ENCODE measurements at regions not wholly inside any gene's neighbourhood (a gene's known extent, or its start where the extent isn't known, plus 50 kb on each side); places are given as distances from the start of the nearest gene placed in this dataset.

DNA sequence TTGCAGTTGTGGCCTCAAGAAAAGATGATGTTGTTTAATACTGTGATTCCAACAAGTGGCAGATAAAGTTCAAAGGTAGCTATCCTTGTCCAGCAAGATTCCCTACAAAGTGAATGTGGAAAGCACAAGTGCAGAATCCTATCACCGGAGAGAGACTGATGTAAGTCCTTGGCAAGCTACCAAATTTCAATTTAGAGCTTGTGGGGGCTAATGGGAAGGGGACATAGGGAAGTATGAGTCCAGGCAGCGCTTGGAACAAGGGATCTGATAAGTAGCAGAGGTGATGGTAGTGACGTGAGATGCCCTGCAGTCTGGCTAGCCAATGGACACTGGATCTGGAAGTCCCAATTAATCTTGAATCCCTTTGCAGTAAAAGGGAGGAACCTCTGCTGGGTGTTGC, 165.2 kb upstream of the DTNA start:
- no peaks in the 10 kb centered on the region for H3K9me3 ChIP-seq
- DNase-seq: no peak
- H3K27ac ChIP-seq: no peak overlapping the region
- H3K27me3 ChIP-seq: no peaks in the 10 kb centered on the region
- intact Hi-C loops (cut with DNase I): no loop called here
- no peaks in the 10 kb centered on the region for H3K4me1 ChIP-seq
- H3K36me3 ChIP-seq: no peaks in the 10 kb centered on the region
- ATAC-seq: no peak
- TF ChIP-seq, protein P1, sequence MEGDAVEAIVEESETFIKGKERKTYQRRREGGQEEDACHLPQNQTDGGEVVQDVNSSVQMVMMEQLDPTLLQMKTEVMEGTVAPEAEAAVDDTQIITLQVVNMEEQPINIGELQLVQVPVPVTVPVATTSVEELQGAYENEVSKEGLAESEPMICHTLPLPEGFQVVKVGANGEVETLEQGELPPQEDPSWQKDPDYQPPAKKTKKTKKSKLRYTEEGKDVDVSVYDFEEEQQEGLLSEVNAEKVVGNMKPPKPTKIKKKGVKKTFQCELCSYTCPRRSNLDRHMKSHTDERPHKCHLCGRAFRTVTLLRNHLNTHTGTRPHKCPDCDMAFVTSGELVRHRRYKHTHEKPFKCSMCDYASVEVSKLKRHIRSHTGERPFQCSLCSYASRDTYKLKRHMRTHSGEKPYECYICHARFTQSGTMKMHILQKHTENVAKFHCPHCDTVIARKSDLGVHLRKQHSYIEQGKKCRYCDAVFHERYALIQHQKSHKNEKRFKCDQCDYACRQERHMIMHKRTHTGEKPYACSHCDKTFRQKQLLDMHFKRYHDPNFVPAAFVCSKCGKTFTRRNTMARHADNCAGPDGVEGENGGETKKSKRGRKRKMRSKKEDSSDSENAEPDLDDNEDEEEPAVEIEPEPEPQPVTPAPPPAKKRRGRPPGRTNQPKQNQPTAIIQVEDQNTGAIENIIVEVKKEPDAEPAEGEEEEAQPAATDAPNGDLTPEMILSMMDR (IDR thresholded peaks at IDR 0.05): no peak
- H3K4me3 ChIP-seq: no peak overlapping the region

DNA sequence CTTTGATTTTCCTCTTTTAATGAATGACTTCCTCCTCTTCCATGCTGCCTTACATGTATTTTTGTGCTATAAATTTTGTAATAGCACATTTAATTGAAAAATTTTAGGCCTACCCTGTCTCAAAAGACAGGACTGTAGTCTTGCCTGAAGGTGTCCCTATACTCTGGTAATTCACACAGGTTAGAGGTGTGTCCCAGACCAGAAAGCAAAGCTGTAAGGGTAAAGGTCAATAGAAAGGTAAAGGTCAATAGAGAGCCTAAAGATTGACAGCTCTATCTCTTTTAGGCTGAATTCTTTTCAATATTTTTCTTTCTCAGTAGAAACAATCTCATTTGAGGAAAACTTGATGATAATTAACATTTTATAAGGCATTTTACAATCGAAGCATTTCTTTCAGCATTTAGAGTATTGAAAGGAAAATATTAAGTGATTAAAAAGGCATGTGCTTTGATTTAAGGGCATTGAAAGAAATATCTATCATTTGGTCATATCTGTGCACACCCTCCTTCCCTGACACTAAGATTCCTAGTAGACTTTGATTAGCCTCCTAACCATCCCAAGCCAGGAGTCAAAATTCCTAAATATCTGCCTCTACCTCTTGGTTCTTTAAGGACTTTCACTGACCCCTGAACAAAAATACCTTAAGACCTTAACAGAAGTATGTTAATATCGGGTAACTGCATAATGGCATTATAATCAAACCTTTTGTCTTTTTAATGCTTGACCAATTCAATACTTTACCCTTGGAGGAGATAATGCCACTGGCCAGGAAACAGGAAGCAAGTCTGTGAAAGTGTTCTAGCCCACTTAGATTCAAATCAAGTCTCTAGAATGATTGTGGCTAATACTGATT, 161.8 kb upstream of the DTNA start:
- Histone ChIP-seq H3K9me3 (no peaks in the 10 kb centered on the region), H3K36me3 (no peaks in the 10 kb centered on the region), H3K4me1 (no peaks in the 10 kb centered on the region), H3K27me3 (no peaks in the 10 kb centered on the region), H3K4me3 (no peak overlapping the region), H3K27ac (no peak overlapping the region)
- TF ChIP-seq, protein P1 (IDR thresholded peaks at IDR 0.05): no peak
- ATAC-seq: no peak
- intact Hi-C loops (cut with DNase I): no loop called here
- no peak for DNase-seq

DNA sequence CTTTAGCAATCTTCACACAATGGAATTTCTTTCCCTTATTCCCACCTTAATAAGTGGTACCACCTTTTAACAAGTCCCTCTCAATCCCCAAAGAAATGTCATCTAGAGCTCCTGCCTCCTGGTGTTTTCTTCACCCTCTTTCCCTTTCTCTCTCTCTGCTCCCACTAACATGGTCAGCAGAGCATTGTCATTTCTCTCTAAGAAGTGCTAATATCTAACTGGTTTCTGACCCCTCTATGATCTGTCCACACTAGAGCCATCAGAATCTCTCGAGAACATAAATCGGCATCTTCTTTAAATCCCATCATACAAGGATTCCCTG, 161.2 kb upstream of the DTNA start:
- intact Hi-C loops (cut with DNase I): no loop called here
- Histone ChIP-seq H3K4me3 (no peak overlapping the region), H3K27me3 (no peaks in the 10 kb centered on the region), H3K27ac (no peak overlapping the region), H3K4me1 (no peaks in the 10 kb centered on the region), H3K9me3 (no peaks in the 10 kb centered on the region), H3K36me3 (no peaks in the 10 kb centered on the region)
- ATAC-seq: no peak
- TF ChIP-seq, protein P1 (IDR thresholded peaks at IDR 0.05): no peak
- DNase-seq: no peak

GRCh38 chr18:34549367-34549766, 160.7 kb upstream of the DTNA start:
- TF ChIP-seq, protein P1 (IDR thresholded peaks at IDR 0.05): no peak
- no peak for DNase-seq
- Histone ChIP-seq H3K4me3 (no peak overlapping the region), H3K27ac (no peak overlapping the region), H3K36me3 (no peaks in the 10 kb centered on the region), H3K9me3 (no peaks in the 10 kb centered on the region), H3K27me3 (no peaks in the 10 kb centered on the region), H3K4me1 (no peaks in the 10 kb centered on the region)
- intact Hi-C loops (cut with DNase I): no loop called here
- ATAC-seq: no peak

GRCh38 chr18:34550156-34550555, 159.9 kb upstream of the DTNA start:
- Histone ChIP-seq H3K4me1 (no peaks in the 10 kb centered on the region), H3K36me3 (no peaks in the 10 kb centered on the region), H3K9me3 (no peaks in the 10 kb centered on the region), H3K4me3 (no peak overlapping the region), H3K27ac (no peak overlapping the region), H3K27me3 (no peaks in the 10 kb centered on the region)
- DNase-seq (no peak), ATAC-seq (no peak)
- intact Hi-C loops (cut with DNase I): no loop called here
- TF ChIP-seq, protein P1 (IDR thresholded peaks at IDR 0.05): no peak

DNA sequence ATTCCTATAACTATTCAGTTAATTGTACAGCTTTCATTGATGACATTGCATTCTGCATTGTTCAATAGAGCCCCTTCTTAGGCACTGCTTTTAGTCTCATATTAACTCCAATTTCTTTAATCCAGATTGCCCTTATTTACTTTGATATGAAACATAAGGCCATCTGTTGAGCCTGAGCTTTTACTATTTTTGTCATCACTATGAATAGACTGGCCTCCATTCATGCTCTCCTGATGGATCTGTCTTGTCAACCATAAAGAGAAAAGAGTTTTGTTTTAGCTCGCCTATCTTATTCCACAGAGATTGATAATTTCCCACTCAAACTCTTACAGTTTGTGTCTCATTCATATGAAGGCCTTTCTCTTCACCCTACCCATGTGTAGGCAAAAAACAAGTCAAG, 159.2 kb upstream of the DTNA start:
- intact Hi-C loops (cut with DNase I): no loop called here
- Histone ChIP-seq H3K27ac (no peak overlapping the region), H3K9me3 (no peaks in the 10 kb centered on the region), H3K36me3 (no peaks in the 10 kb centered on the region), H3K27me3 (no peaks in the 10 kb centered on the region), H3K4me3 (no peak overlapping the region), H3K4me1 (no peaks in the 10 kb centered on the region)
- ATAC-seq (no peak), DNase-seq (no peak)
- TF ChIP-seq, protein P1 (IDR thresholded peaks at IDR 0.05): no peak

Data from upper lobe of right lung (tissue), 1 donor.